Ishikawa (cell line): ENCODE measurements at regions not wholly inside any gene's neighbourhood (a gene's known extent, or its start where the extent isn't known, plus 50 kb on each side); places are given as distances from the start of the nearest gene placed in this dataset.

Source experiments
- CREB1 ChIP-seq: IDR thresholded peaks from 2 replicates; pipeline ENCODE4 v1.6.1; 2012; ENCODE audit warnings: low read depth
- EP300 ChIP-seq: IDR thresholded peaks from 2 replicates; pipeline ENCODE4 v1.6.1; 2012; ENCODE audit warnings: borderline replicate concordance
- REST ChIP-seq: IDR thresholded peaks from 2 replicates; pipeline ENCODE4 v1.6.1; 2012; ENCODE audit warnings: low read depth, mild to moderate bottlenecking
- TAF1 ChIP-seq: IDR thresholded peaks from 2 replicates; pipeline ENCODE4 v1.6.1; 2012; ENCODE audit warnings: low read depth, mild to moderate bottlenecking
- TCF12 ChIP-seq: IDR thresholded peaks from 2 replicates; pipeline ENCODE4 v1.6.1; 2012; ENCODE audit warnings: low read depth

- no peak for TF ChIP-seq CREB1
- no peak for TF ChIP-seq TCF12
- no peak for TF ChIP-seq TAF1
- no peak for TF ChIP-seq REST
- TF ChIP-seq EP300: no peak
These were observed 124.9 kb upstream of the TCERG1L start for GRCh38 chr10:131436458-131436857.
